GM18951 (cell line): ENCODE measurements at regions not wholly inside any gene's neighbourhood (a gene's known extent, or its start where the extent isn't known, plus 50 kb on each side); places are given as distances from the start of the nearest gene placed in this dataset.
"Not testable (repeated sequence)": the region's sequence is repeated elsewhere in the genome, so short reads cannot be mapped to it uniquely, and the experiment has no call there.

Experiments
- POLR2A ChIP-seq: IDR thresholded peaks from 4 replicates; pipeline ENCODE4 v1.6.1; 2011; ENCODE audit warnings: mild to moderate bottlenecking; ENCODE audit not compliant: insufficient read length, insufficient read depth; ENCODE audit errors: extremely low read depth
- in situ Hi-C: fragments of 300-500 bp; cut with MboI; formaldehyde crosslinking; loops from one replicate; pipeline ENCODE4 v1.12.0; 2022; ENCODE audit warnings: low sequenced_read_pairs, mixed read lengths, inconsistent platforms; ENCODE audit not compliant: unreplicated experiment

DNA sequence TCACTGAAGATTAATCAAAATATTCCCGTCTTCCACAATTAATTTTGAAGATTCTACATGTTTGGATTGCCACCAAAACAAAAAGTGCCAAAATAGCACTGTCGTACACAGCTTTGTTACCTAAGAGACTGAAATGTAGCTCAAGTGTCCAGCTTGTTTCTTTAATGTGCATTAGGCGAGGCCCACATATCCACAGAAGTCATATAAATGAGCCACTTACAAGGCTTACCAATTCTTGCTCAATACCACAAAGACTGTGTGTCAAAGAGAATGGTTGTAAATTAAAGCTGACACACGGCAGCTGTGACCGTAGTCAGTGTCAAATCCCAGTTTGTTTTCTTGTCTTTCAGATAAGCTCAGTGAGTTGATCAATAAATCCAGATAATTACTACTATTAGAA, 639.4 kb upstream of the TBL1XR1 start:
- in situ Hi-C loops = no loop called here
- no peak for TF ChIP-seq POLR2A

GRCh38 chr3:177837951-177838655, 640.8 kb upstream of the TBL1XR1 start:
- no peak for TF ChIP-seq POLR2A
- in situ Hi-C loops = no loop called here

GRCh38 chr3:177838766-177839350, 641.6 kb upstream of the TBL1XR1 start:
- TF ChIP-seq POLR2A = no peak
- in situ Hi-C loops = no loop called here

DNA sequence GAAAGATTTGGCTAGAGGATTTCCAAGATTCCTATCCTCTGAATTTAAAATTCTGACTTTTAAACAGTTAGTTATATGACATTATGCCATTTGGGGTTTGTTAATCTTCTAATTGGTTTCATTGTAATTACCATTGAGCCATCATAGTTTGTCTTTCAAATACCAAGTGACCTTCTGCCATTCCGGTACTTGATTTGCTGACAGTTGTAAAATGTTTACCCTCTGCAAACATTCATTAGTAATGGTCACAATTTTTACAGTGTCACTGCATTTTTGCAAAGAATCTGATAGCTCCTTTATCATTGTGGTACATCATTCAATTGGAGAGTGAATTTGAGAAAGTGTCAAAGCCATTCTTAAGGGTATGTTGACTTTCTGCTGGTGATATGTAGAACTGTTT, 645.0 kb upstream of the TBL1XR1 start:
- in situ Hi-C loops = no loop called here
- no peak for TF ChIP-seq POLR2A

GRCh38 chr3:177842743-177843734, 645.8 kb upstream of the TBL1XR1 start:
- in situ Hi-C loops = no loop called here
- TF ChIP-seq POLR2A = no peak

DNA sequence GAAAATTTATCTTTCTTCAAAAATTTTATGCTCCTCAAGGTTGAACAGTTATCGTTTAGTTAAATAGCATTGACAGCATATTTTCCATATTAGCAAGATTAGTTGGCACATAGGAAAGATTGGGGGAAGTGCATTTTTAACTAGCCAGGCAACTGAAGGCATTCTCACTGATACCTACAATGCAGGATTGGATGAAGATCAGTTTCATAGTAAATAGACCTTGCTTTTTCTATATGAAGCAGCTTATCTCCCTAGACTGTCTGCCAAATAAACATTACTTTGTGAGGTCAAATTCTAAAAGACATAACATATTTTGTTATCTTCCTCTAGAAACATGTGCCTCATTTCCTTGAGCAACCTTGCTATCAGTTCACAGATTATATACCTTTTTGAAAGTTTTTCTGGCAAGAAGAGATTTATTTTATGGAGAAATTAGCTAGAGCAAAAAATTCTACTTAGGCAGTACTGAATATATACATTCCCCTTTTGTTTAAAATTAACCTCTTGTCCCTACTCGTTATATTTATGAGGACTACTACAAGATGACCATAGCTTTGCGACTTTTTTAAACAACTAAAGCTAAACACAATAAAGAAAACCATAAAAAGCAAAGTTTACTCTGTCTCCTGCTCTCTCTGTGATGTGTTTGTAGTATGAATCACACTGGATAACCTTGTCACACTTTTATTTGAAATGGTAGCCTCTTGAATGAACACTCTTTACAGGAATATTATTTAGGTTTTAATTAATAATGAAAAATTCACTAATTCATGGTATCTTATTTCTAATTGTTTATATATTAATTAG, 654.9 kb upstream of the TBL1XR1 start:
- in situ Hi-C loops = no loop called here

DNA sequence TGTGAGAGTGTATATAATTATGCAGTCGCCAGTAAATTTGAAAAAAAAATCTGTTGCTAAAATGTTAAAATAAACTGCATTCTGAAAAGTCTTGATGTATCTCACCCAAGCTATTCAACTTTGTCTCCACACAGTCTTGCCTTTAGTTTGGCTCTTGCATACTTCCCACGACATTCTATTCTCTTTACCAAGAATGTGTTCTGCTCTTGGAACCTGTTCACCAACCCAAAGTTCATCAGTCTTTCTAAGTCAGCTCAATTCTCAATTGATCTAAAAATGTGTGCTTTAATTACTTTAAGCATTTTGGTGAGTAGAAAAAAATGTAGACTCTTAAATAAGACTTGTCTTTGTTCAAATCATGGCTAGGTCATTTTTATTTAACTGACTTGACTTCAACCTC, 657.7 kb upstream of the TBL1XR1 start:
- TF ChIP-seq POLR2A = no peak

More for the DNA sequence above, 654.9 kb upstream of the TBL1XR1 start:
- no peak for TF ChIP-seq POLR2A

DNA sequence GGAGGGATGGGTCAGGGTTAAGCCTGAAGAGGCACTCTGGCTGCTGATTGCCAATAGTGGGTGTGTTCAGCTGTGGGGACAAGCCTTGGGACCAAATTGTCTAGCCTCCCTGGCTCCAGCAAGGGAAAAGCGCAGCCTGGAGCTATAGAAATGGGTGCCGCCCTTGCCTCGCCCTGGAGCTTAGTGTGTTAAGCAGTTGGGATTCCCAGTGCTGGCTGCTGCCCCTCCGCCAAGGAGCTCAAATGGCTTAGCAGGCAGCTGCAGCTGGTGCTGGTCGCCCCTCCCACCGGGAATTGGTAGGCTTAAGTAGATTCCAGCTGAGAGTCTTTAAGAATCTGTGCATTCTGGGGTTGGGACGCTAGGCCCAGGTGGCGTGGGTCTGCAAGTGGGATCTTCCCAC, 662.9 kb upstream of the TBL1XR1 start:
- in situ Hi-C loops = no loop called here
- no peak for TF ChIP-seq POLR2A

More for the DNA sequence above, 657.7 kb upstream of the TBL1XR1 start:
- in situ Hi-C loops = no loop called here

DNA sequence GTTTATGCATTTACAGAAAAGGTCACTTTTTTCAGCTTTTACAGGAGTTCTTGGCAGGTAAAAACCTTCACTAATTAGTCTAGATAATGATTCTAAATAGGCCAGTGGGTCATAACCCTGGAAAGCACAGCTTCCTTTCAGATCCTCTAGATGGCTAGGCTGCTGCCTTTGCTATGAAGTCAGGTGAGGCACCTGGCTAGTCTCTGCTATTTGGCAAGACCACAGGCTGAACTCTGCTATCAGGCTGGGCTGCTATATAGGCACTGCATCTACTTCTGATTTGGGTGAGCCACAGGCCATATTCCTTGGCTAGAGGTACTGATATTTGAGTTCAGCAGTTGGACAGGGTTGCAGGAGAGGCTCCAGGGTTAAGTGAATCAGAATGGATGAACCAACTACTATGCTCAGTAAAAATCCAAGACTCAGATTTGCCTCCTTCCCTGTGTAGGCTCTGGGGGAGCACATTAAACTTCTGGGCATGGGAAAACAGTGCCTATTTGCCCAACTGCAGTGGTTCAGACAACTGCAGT, 665.7 kb upstream of the TBL1XR1 start:
- TF ChIP-seq POLR2A = no peak
- in situ Hi-C loops = no loop called here

DNA sequence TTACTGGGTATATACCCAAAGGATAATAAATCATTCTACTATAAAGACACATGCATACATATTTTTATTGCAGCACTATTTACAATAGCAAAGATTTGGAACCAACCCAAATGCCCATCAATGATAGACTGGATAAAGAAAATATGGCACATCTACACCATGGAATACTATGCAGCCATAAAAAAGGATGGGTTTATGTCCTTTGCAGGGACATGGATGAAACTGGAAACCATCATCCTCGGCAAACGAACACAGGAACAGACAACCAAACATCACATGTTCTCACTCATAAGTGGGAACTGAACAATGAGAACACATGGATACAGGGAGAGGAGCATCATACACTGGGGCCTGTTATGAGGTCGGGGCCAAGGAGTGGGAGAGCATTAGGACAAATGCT, 665.0 kb upstream of the KCNMB2 start:
- in situ Hi-C loops = not testable (repeated sequence)

DNA sequence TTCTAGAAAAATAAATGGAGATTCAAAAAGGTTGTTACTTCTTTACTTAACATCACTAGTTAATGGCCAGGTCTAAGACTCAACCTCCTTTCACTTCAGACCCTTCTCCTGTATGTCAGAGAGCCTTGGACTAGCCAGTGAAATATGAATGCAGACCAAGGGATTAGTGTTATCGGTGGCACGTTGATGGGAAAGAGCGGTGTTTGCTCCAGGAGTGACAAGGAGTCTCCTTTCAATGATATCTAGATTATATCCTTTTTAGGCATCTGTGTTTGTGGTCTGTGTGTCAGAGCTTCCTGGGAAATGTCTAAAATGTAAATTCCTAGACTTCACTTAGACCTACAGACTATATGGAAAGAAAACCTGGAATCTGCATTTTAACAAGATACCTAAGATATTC, 658.0 kb upstream of the KCNMB2 start:
- in situ Hi-C loops = no loop called here
- TF ChIP-seq POLR2A = no peak

- in situ Hi-C loops = no loop called here
- no peak for TF ChIP-seq POLR2A
Measured at GRCh38 chr3:177878957-177879356, 657.3 kb upstream of the KCNMB2 start.
